Stimulated activated CD4-positive, alpha-beta T cell treated with anti-CD3 and anti-CD28 coated beads, Interleukin-1b, Interleukin-23, amount 100 ng/mL, for 1 hour (primary cell): ENCODE measurements at regions not wholly inside any gene's neighbourhood (a gene's known extent, or its start where the extent isn't known, plus 50 kb on each side); places are given as distances from the start of the nearest gene placed in this dataset.
"Not testable (repeated sequence)": the region's sequence is repeated elsewhere in the genome, so short reads cannot be mapped to it uniquely, and the experiment has no call there.

Experiments
- DNase-seq, 2 donors: peaks; one replicate each; pipeline ENCODE4 v3.0.0-alpha.2; 2020; ENCODE audit warnings: low read depth in 2 of 2

DNA sequence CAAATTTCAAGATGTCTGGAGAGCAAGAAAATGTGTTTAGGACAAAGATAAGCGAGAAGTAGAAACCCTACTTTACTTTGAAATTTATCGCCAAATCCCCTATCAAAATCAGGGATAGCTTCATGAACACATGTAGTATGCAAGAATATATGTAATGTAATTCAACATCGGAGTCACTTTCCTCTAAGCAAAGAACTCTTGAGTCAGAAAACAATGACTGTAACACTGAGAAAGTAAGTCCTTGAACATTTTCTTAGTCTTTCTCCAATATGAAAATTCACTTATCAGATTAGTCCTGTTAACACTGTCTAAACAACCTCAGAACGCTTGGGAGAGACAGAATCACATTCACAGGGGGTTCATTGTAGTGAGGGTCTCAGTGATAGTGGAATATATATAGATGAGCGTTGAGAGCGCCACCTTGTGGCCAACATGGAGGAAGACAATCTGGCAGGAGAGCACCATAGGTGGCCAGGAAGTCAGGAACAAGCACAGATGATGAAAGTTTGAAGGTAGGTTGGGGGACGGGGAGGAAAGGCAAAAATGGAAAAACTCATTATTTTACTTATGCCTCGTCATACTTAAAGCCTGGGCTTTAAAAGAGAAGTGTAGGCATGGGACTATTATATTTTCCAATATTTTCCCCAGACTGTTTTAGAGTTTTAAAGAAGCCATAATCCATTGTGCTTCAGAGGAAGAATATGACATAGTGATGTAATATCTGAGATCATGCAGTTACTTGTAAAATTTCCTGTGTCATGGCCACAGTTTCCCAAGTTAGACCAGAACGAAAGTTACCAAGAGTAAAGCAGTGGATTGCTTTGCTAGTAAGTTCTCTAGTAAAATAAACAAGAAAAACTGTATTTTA is 115.5 kb upstream of the GNAI1 start:
- DNase-seq = peak in 1 of 2 donors; percentile 2

DNA sequence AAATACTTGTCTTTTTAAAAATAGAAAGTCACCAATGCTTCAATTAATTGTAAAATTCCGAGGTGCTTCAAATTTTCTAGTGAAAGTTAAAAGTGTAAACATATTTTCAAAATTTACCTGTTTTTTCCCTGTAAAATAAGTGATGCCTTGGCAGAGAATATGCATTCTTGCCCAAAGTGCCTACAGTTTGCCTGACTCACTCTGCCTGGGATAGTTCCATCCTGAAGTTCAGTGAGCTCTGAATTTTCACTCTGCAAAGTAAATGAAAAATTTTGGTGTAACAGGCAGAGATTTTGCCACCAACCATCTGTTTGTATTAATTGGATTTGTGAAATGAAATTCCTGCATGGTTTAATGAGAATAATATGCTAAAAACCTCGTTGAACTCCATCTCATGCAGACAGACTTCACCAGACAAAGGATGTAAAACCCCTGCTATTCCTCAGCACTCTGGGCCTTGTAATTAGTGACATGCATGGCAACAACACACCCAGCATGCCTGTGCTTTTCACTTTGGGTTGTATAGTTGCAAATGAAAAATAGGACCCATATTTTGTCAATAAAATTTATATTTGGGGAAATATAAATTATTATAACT is 117.4 kb upstream of the GNAI1 start:
- DNase-seq = no peak

DNA sequence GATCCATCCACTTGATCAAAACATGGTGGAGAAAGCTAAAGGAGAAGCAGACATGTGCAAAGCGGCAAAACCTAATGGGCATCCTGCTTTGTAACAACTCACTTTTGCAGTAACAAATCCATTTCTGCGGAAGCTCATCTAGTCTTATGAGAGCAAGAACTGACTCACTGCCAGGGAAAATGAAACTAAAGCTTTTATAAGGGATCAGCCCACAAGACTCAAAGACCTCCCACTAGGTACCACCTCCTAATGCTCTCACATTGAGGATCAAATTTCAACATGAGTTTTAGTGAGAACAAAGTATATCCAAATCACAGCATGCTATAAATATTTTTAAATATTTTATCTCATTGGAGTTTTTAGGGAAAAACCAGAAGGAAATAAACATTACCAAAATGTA is 120.1 kb upstream of the GNAI1 start:
- DNase-seq = no peak

DNA sequence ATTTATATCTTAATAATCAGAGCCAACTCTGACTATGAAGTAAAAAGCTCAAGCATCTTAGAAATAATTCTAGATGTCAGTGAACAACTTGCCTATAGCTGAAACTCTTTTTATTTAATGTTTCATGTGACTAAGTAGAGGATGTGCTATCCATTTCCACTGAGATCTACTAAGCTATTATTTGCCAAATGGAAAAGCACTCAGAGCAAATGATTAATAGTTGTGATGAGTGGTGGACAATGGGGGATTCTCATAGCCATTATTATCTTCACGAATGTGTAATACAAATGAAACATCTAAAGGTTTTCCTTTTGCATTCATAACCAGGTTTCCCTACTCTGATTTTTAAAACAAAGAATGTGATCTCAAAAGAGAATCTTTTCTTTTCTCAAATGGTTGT is 126.6 kb upstream of the GNAI1 start:
- no peak for DNase-seq

DNA sequence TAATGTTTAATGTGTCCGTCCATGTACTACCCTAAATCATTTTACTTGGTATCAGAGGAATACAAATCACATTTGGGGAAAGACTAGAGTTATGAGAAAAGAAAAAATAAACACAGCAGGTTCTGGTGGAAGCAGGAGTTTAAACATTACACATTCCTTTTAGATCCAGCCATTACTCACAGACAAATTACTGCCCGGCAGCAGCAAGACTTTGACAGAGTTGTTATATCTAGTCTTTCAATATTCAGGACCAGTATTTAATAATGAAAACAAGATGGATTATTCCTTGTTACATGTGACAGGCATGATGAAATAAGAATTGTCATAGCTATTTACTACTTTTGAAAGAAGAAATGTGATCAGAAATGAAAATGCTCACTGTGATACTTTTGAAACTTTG is 131.8 kb upstream of the GNAI1 start:
- no peak for DNase-seq

DNA sequence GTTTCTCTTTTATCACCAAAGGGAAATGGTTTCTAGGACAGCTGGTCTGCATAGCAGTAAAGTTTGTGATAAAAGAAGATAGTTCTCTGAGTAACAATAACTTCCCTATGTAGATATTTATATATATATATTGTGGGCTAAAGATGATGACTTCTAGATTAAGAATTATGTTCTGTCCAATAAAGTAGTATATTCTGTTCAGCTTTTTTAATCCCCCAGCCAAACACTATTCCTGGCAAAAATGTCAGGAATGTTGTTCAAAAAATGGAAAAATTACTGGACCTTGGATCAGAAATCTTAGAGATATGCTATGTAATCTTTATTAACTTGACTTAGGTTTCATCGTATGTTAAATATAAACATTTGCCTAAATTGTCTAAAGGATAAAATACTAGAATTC is 136.3 kb upstream of the GNAI1 start:
- no peak for DNase-seq

DNA sequence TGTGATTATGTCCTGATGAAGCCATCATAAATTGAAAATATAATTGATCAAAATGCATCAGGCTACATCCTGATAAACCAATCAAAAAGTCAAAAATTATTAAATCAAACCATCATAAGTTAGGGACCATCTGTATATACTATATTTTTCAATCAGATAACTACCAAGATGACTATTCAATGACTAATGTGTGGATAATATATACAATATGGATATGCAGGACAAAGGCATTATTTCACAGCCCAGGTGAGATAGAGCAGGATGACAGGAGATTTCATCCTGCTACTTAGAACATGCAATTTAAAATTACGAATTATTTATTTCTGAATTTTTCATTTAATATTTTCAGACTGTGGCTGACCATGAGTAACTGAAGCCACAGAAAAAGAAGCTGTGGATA is 137.3 kb upstream of the GNAI1 start:
- no peak for DNase-seq

DNA sequence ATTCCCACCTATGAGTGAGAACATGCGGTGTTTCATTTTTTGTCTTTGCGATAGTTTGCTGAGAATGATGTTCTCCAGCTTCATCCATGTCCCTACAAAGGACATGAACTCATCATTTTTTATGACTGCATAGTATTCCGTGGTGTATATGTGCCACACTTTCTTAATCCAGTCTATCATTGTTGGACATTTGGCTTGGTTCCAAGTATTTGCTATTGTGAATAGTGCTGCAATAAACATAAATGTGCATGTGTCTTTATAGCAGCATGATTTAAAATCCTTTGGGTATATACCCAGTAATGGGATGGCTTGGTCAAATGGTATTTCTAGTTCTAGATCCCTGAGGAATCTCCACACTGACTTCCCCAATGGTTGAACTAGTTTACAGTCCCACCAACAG is 138.9 kb upstream of the GNAI1 start:
- not testable (repeated sequence) for DNase-seq

DNA sequence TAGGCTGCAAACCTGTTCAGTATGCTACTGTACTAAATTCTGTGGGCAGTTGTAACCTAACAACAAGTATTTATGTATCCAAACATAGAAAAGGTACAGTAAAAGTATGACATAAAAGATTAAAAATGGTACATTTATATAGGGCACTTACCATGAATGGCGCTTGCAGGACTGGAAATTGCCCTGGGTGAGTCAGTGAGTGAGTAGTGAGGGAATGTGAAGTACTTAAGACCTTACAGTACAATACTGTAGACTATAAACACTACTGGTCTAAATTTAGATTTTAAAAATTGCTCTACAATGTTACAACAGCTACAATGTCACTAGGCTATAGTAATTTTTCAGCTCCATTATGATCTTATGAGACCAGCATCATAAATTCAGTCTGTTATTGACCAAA is 146.0 kb upstream of the GNAI1 start:
- DNase-seq = no peak

DNA sequence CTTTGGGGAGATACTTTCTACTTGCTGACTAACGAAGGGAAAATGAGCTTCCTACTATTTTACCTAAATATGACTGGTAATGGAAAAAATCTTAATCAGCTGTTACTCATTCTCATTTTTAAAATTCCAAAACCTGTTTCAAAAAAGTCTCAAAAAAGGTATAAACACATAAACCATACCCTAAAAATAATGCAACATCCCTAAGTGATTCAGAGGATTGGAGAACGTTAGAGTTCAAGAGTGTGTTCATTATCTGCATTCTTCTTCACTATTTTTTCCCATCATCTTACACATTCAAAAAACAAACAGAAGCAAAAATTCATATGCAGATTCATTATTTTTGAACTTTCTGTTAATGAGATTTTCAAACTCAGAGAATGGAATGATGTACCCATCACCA is 150.4 kb upstream of the GNAI1 start:
- DNase-seq = no peak

DNA sequence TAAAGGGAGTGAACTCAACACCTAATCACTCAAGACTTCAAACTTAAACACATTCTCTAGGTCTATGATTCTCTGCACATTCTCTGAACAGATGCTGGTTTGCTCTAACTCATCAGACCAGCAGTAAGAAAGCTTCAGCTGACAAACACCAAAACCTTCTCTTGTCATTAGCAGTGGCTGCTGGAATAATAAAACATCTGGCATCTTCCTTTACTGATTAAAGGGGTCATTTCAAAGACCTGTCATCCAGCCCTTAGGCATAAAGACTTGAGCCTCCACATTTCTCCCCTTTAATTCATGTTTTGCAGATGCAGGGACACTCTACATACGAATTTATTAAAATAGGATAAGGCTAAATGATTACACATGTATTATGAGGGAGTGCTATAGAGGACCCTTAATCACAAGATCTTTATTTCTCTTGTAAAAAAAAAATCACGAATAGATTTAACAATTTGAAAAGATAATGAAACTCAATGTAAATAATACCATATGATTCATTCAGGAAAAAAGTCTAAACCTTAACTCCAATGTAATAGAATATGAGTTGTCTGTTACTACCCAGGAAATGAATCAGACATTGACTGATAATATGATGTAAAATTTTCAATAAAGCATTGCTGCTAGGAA is 152.4 kb upstream of the GNAI1 start:
- no peak for DNase-seq

DNA sequence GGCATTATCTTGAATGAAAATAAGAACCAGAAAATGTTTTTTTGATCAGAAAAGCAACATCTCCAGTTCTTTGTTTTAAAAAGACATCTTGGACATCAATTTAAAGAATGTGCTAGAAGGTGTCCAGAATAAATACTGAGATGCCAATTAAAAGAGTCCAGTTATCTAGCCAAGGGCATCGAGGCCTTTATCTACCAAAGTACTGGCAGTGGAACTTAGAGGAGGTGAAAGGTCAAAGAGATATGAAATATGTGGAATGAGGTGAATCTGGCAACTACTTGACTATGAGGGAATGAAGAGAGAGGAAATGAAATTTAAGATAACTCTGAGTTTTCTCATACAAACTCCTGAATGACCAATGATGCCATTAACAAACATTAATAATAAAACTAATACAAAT is 154.3 kb upstream of the GNAI1 start:
- DNase-seq = no peak

DNA sequence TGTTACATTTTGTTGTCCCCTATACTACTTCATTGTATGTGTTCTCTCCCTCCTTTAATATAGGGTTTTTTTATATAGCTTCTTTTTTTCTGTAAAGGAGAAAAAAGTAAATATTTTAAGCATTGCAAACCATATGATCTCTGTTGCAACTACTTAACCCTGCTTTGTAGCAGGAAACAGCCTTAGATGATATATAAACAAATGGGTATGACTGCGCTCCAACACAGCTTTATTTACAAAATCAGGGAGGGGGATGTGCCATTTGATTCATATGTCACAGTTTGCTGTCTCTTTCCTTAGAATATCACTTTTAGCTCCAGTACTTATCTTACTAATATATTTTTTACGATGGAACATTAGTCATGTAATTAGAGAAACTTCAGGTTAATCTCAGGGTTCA is 155.2 kb upstream of the GNAI1 start:
- no peak for DNase-seq

DNA sequence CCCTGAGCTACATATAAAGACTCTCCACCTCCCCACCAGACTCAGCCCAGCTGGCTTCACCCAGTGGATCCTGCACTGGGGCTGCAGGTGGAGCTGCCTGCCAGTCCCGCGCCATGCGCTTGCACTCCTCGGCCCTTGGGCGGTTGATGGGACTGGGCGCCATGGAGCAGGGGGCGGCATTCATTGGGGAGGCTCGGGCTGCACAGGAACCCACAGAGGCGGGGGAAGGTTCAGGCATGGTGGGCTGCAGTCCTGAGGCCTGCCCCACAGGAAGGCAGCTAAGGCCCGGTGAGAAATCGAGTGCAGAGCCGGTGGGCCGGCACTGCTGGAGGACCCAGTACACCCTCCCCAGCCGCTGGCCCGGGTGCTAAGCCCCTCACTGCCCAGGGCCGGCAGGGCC is 157.2 kb upstream of the GNAI1 start:
- no peak for DNase-seq

DNA sequence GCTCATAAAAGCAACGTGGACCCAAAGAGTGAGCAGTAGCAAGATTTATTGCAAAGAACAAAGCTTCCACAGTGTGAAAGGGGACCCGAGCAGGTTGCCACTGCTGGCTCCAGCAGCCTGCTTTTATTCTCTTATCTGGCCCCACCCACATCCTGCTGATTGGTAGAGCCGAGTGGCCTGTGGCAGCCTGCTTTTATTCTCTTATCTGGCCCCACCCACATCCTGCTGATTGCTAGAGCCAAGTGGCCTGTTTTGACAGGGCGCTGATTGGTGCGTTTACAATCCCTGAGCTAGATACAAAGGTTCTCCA is 158.0 kb upstream of the GNAI1 start:
- not testable (repeated sequence) for DNase-seq

DNA sequence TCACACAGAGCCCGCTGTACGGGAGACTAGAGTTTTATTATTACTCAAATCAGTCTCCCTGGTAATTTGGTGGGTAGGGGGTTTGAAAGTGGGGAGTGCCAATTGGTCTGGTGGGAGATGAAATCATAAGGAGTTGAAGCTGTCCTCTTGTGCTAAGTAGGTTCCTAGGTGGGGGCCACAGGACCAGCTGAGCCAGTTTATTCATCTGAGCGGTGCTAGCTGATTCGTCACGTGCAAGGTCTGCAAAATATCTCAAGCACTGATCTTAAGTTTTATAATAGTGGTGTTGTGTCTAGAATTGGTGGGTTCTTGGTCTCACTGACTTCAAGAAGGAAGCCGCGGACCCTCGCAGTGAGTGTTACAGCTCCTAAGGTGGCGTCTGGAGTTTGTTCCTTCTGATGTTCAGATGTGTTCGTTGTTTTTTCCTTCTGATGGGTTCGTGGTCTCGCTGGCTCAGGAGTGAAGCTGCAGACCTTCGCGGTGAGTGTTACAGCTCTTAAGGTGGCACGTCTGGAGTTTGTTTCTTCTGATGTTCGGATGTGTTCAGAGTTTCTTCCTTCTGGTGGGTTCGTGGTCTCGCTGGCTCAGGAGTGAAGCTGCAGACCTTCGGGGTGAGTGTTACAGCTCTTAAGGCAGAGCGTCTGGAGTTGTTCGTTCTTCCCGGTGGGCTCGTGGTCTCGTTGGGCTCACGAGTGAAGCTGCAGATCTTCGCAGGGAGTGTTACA is 158.5 kb upstream of the GNAI1 start:
- DNase-seq = not testable (repeated sequence)

DNA sequence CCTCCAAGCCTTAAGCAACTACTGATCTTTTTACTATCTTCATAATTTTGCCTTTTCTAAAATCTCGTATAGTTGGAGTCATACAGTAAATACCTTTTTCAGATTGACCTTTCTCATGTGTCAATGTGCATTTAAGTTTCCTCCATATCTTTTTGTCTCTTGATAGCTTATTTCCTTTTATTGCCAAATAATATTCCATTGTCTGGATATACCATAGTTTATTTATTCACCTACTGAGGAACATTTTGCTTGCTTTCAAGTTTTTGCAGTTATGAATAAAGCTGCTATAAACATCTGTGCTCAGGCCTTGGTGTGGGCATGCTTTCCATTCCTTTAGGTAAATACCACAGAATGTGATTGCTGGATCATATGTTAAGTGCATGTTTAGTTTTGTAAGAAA is 161.2 kb upstream of the GNAI1 start:
- no peak for DNase-seq

DNA sequence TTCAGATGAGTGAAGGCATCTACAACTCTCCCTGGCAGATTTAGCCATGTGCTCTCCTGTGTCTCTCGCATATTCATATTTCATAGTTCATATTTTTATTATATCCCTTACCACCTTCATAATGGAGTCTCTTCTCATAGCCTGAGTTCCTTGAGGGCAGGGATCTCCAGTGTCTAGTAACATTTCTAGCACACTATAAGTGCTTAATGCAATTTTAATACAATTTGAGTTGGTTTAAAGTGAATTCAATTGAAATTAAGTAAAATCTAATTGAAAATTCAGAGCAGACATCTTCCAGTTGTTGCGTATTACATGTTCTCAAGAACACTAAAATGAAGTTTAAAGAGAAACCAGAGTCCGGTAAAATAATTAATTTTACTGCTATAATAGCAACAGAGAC is 163.6 kb upstream of the GNAI1 start:
- DNase-seq = no peak

DNA sequence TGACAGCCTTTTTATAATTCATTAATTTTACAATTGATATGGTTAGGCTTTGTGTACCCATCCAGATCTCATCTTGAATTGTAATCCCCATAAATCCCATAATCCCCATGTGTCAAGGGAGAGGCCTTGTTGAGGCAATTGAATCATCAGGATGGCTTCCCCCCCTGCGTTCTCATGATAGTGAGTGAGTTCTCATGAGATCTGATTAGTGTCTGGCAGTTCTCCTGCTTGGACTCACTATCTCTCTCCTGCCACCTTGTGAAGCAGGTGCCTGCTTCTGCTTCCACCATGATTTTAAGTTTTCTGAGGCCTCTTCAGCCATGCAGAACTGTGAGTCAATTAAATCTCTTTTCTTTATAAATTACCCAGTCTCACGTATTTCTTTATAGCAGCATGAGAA is 165.7 kb upstream of the GNAI1 start:
- DNase-seq = no peak

DNA sequence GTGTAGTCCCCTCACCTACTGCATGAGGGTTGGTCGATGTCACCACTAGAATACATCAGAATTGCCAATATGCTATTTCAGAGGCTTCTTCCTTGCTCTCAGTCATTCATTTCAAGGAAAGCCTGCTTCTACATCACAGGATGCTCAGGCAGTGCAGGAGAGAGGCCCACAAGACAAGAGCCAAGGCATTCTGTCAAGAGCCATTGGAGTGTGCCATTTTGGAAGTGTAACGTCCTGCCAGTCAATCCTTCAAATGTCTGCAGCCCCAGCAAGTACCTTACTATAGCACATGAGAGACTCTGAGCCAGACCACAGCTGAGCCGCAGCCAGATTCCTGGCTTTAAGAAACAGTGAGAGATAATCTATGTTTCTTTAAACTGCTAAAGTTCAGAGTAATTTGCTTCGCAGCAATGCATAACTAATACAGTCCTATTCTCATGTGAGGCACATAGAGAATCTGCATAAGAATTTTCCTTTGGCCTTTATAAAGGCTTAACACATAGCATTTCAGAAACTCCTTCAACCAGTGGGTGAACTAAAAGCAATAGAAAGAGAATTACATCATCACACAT is 166.5 kb upstream of the GNAI1 start:
- DNase-seq = no peak

DNA sequence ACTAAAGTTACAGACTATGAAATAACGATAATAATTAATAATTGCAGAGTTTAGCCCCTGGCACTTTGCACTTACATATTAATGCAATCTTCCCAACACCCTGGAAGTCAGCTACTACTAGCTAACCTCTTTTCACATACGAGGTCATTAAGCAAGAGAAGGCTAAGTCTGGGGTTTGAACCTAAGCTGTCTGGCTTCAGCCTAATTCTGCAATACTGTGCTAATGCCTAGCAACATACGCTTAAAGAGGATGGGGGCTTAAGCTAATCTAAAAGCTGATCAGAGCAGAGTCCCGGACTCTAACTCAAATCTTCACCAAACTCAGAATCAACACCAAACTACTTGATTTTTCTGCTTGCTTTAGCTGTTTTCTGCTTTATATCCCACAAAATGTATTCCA is 168.7 kb upstream of the GNAI1 start:
- DNase-seq = no peak

DNA sequence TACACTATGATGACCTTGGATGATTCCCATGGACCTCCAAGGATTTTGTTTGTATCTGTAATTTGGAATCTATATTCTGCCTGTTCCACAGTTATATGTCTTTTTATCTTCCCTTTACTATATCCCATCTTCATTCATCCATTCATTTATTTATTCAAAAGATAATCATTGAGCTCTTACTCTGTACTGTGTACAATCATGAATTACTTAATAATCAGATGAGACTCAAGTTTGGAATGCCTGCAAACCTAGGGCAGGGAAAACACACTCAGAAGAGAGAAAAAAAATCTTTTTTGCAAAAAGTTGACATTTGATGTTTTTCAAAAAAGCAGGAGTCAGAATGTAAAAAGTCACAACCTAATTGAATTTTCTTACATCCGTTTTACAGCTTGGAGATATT is 170.2 kb upstream of the GNAI1 start:
- DNase-seq = no peak
